WTC11 (cell line): ENCODE measurements at regions not wholly inside any gene's neighbourhood (a gene's known extent, or its start where the extent isn't known, plus 50 kb on each side); places are given as distances from the start of the nearest gene placed in this dataset.
"Not testable (repeated sequence)": the region's sequence is repeated elsewhere in the genome, so short reads cannot be mapped to it uniquely, and the experiment has no call there.

Experiments
- ATAC-seq: fragments of 200-7000 bp; cut with Tn5 transposase; 2 replicates; pipeline ENCODE4 v1.10.0; 2021; ENCODE audit warnings: mild to moderate bottlenecking, moderate library complexity
- CTCF ChIA-PET: fragments of 300-600 bp; sonication (Branson Sonifier 250); formaldehyde crosslinking; loops from one replicate; lab custom pipeline; 2021; ENCODE audit warnings: antibody characterized with exemption; lab: Charles Lee
- POLR2A ChIA-PET: fragments of 350-600 bp; sonication (Branson Sonifier 250); formaldehyde crosslinking; loops from one replicate; lab custom pipeline; 2021; ENCODE audit warnings: antibody characterized with exemption; lab: Charles Lee
- DNase-seq: peaks from one replicate; pipeline ENCODE4 v3.0.0; 2021; ENCODE audit warnings: low spot score
- H3K27ac Mint-ChIP-seq: 2 replicates; pipeline ENCODE4 v1.8.0; 2021; ENCODE audit warnings: mixed read lengths
- H3K27me3 Mint-ChIP-seq: 2 replicates; pipeline ENCODE4 v1.8.0; 2021; ENCODE audit warnings: low read depth, mild to moderate bottlenecking, moderate library complexity, mixed read lengths
- H3K36me3 Mint-ChIP-seq: 2 replicates; pipeline ENCODE4 v1.8.0; 2021; ENCODE audit warnings: mixed read lengths
- H3K4me1 Mint-ChIP-seq: 2 replicates; pipeline ENCODE4 v1.8.0; 2022; ENCODE audit warnings: mixed read lengths
- H3K4me3 Mint-ChIP-seq: 2 replicates; pipeline ENCODE4 v1.8.0; 2021; ENCODE audit warnings: mild to moderate bottlenecking, moderate library complexity, mixed read lengths
- H3K9me3 Mint-ChIP-seq: 2 replicates; pipeline ENCODE4 v1.8.0; 2021; ENCODE audit warnings: mixed read lengths
- ATF1 ChIP-seq: sonication (generic); formaldehyde crosslinking; IDR thresholded peaks from 2 replicates; pipeline ENCODE4 v1.8.1; 2023; ENCODE audit warnings: mild to moderate bottlenecking, moderate library complexity, missing genetic modification reagents
- ATF2 ChIP-seq: sonication (generic); formaldehyde crosslinking; IDR thresholded peaks from 2 replicates; pipeline ENCODE4 v1.8.1; 2022; ENCODE audit warnings: low read depth, missing genetic modification reagents, borderline replicate concordance
- CDX4 ChIP-seq: fragments of 250-450 bp; sonication (Bioruptor Pico); IDR thresholded peaks from 2 replicates; pipeline ENCODE4 v1.9.0; 2021; ENCODE audit warnings: moderate library complexity, mild to moderate bottlenecking, inconsistent platforms, borderline replicate concordance
- CREM ChIP-seq: sonication (generic); formaldehyde crosslinking; IDR thresholded peaks from 2 replicates; pipeline ENCODE4 v1.8.1; 2022; ENCODE audit warnings: mild to moderate bottlenecking, missing genetic modification reagents, moderate library complexity
- CTCF ChIP-seq: fragments of 200-600 bp; IDR thresholded peaks from 2 replicates; pipeline ENCODE4 v1.8.0; 2022; ENCODE audit warnings: antibody characterized with exemption
- ELF4 ChIP-seq: sonication (generic); formaldehyde crosslinking; IDR thresholded peaks from 2 replicates; pipeline ENCODE4 v1.8.1; 2022; ENCODE audit warnings: low read depth, mild to moderate bottlenecking, moderate library complexity, missing genetic modification reagents
- EMX1 ChIP-seq: fragments of 250-450 bp; sonication (Bioruptor Pico); IDR thresholded peaks from 2 replicates; pipeline ENCODE4 v1.8.0; 2021; ENCODE audit warnings: mild to moderate bottlenecking
- FOXJ3 ChIP-seq: sonication (generic); formaldehyde crosslinking; IDR thresholded peaks from 2 replicates; pipeline ENCODE4 v1.9.0; 2021; ENCODE audit warnings: missing genetic modification reagents, mild to moderate bottlenecking, borderline replicate concordance
- FOXP4 ChIP-seq: sonication (generic); formaldehyde crosslinking; IDR thresholded peaks from 2 replicates; pipeline ENCODE4 v1.8.0; 2022; ENCODE audit warnings: mild to moderate bottlenecking, missing genetic modification reagents
- IRF1 ChIP-seq: sonication (generic); formaldehyde crosslinking; IDR thresholded peaks from 2 replicates; pipeline ENCODE4 v1.8.0; 2023; ENCODE audit warnings: missing genetic modification reagents
- JAZF1 ChIP-seq: fragments of 250-450 bp; sonication (Bioruptor Pico); IDR thresholded peaks from 2 replicates; pipeline ENCODE4 v1.9.0; 2021; ENCODE audit warnings: moderate library complexity, mild to moderate bottlenecking, inconsistent platforms
- NFE2L1 ChIP-seq: sonication (generic); formaldehyde crosslinking; IDR thresholded peaks from 2 replicates; pipeline ENCODE4 v1.8.1; 2023; ENCODE audit warnings: missing genetic modification reagents
- NR1H2 ChIP-seq: sonication (generic); formaldehyde crosslinking; IDR thresholded peaks from 2 replicates; pipeline ENCODE4 v1.9.0; 2021; ENCODE audit warnings: mild to moderate bottlenecking, moderate library complexity, missing genetic modification reagents
- PRRX2 ChIP-seq: fragments of 250-450 bp; sonication (Bioruptor Pico); IDR thresholded peaks from 2 replicates; pipeline ENCODE4 v1.8.0; 2021; ENCODE audit warnings: mild to moderate bottlenecking
- SP1 ChIP-seq: sonication (generic); formaldehyde crosslinking; conservative IDR thresholded peaks from 2 replicates; pipeline ENCODE4 v1.8.1; 2022; ENCODE audit warnings: missing genetic modification reagents
- ZBTB43 ChIP-seq: sonication (generic); formaldehyde crosslinking; IDR thresholded peaks from 2 replicates; pipeline ENCODE4 v1.8.1; 2023; ENCODE audit warnings: mild to moderate bottlenecking, missing genetic modification reagents
- ZNF263 ChIP-seq: sonication (generic); formaldehyde crosslinking; IDR thresholded peaks from 2 replicates; pipeline ENCODE4 v1.8.1; 2022; ENCODE audit warnings: low read depth, mild to moderate bottlenecking, moderate library complexity, missing genetic modification reagents
- ZNF423 ChIP-seq: fragments of 250-450 bp; sonication (Bioruptor Pico); IDR thresholded peaks from 2 replicates; pipeline ENCODE4 v2.1.2; 2022; ENCODE audit warnings: mild to moderate bottlenecking, moderate library complexity
- TF ChIP-seq, protein P1 (sequence below): sonication (generic); formaldehyde crosslinking; IDR thresholded peaks from 2 replicates; pipeline ENCODE4 v1.8.0; 2022; ENCODE audit warnings: missing genetic modification reagents
- TF ChIP-seq, protein P2 (sequence below): fragments of 250-450 bp; sonication (Bioruptor Pico); IDR thresholded peaks from 2 replicates; pipeline ENCODE4 v1.9.0; 2021; ENCODE audit warnings: mild to moderate bottlenecking, borderline replicate concordance

- Mint-ChIP-seq H3K27ac (no peak overlapping the region), H3K4me3 (no peak overlapping the region), H3K4me1 (peaks cover 9% of the 10 kb centered on the region), H3K9me3 (peaks cover 34% of the 10 kb centered on the region), H3K27me3 (peaks cover 5% of the 10 kb centered on the region; the same call in 1 of the 2 replicates), H3K36me3 (peaks cover 10% of the 10 kb centered on the region)
- DNase-seq, result no peak
- POLR2A ChIA-PET, result no interaction called here
- no peak for ATAC-seq
- TF ChIP-seq PRRX2 (CRISPR knock-in tag) (no peak), FOXJ3 (CRISPR knock-in tag) (no peak), NFE2L1 (CRISPR knock-in tag) (no peak), CTCF (no peak), SP1 (no peak), ATF2 (no peak), CDX4 (CRISPR knock-in tag) (no peak), FOXP4 (CRISPR knock-in tag) (no peak), JAZF1 (no peak), EMX1 (CRISPR knock-in tag) (no peak), ZBTB43 (CRISPR knock-in tag) (no peak), IRF1 (CRISPR knock-in tag) (no peak), CREM (CRISPR knock-in tag) (no peak), ATF1 (no peak), ELF4 (CRISPR knock-in tag) (no peak), ZNF263 (CRISPR knock-in tag) (no peak), NR1H2 (CRISPR knock-in tag) (no peak), ZNF423 (CRISPR knock-in tag) (no peak)
- TF ChIP-seq, protein P1, sequence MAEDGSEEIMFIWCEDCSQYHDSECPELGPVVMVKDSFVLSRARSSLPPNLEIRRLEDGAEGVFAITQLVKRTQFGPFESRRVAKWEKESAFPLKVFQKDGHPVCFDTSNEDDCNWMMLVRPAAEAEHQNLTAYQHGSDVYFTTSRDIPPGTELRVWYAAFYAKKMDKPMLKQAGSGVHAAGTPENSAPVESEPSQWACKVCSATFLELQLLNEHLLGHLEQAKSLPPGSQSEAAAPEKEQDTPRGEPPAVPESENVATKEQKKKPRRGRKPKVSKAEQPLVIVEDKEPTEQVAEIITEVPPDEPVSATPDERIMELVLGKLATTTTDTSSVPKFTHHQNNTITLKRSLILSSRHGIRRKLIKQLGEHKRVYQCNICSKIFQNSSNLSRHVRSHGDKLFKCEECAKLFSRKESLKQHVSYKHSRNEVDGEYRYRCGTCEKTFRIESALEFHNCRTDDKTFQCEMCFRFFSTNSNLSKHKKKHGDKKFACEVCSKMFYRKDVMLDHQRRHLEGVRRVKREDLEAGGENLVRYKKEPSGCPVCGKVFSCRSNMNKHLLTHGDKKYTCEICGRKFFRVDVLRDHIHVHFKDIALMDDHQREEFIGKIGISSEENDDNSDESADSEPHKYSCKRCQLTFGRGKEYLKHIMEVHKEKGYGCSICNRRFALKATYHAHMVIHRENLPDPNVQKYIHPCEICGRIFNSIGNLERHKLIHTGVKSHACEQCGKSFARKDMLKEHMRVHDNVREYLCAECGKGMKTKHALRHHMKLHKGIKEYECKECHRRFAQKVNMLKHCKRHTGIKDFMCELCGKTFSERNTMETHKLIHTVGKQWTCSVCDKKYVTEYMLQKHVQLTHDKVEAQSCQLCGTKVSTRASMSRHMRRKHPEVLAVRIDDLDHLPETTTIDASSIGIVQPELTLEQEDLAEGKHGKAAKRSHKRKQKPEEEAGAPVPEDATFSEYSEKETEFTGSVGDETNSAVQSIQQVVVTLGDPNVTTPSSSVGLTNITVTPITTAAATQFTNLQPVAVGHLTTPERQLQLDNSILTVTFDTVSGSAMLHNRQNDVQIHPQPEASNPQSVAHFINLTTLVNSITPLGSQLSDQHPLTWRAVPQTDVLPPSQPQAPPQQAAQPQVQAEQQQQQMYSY (CRISPR knock-in tag), result no peak
- TF ChIP-seq, protein P2, sequence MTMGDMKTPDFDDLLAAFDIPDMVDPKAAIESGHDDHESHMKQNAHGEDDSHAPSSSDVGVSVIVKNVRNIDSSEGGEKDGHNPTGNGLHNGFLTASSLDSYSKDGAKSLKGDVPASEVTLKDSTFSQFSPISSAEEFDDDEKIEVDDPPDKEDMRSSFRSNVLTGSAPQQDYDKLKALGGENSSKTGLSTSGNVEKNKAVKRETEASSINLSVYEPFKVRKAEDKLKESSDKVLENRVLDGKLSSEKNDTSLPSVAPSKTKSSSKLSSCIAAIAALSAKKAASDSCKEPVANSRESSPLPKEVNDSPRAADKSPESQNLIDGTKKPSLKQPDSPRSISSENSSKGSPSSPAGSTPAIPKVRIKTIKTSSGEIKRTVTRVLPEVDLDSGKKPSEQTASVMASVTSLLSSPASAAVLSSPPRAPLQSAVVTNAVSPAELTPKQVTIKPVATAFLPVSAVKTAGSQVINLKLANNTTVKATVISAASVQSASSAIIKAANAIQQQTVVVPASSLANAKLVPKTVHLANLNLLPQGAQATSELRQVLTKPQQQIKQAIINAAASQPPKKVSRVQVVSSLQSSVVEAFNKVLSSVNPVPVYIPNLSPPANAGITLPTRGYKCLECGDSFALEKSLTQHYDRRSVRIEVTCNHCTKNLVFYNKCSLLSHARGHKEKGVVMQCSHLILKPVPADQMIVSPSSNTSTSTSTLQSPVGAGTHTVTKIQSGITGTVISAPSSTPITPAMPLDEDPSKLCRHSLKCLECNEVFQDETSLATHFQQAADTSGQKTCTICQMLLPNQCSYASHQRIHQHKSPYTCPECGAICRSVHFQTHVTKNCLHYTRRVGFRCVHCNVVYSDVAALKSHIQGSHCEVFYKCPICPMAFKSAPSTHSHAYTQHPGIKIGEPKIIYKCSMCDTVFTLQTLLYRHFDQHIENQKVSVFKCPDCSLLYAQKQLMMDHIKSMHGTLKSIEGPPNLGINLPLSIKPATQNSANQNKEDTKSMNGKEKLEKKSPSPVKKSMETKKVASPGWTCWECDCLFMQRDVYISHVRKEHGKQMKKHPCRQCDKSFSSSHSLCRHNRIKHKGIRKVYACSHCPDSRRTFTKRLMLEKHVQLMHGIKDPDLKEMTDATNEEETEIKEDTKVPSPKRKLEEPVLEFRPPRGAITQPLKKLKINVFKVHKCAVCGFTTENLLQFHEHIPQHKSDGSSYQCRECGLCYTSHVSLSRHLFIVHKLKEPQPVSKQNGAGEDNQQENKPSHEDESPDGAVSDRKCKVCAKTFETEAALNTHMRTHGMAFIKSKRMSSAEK (CRISPR knock-in tag), result no peak
- TF ChIP-seq, all 79 proteins: peak for 0
- CTCF ChIA-PET, result no interaction called here
Measured at GRCh38 chr12:115370207-115370606, 686.2 kb upstream of the TBX3 start.

DNA sequence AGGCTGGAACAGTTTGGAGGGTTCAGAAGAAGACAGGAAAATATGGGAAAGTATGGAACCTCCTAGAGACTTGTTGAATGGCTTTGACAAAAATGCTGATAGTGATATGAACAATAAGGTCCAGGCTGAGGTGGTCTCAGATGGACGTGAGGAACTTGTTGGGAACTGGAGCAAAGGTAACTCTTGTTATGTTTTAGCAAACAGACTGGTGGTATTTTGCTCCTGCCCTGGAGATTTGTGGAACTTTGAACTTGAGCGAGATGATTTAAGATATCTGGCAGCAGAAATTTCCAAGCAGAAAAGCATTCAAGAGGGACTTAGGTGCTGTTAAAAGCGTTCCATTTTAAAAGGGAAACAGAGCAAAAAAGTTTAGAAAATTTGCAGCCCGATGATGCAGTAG is 682.3 kb upstream of the TBX3 start:
- POLR2A ChIA-PET, H3K27me3 Mint-ChIP-seq, ATAC-seq, H3K27ac Mint-ChIP-seq, H3K4me3 Mint-ChIP-seq, CTCF ChIA-PET, DNase-seq: not testable (repeated sequence)
- H3K4me1 Mint-ChIP-seq, result peaks cover 10% of the 10 kb centered on the region
- peaks cover 29% of the 10 kb centered on the region for H3K9me3 Mint-ChIP-seq
- H3K36me3 Mint-ChIP-seq, result peaks cover 10% of the 10 kb centered on the region
